Natural killer cell (primary cell): ENCODE measurements at regions not wholly inside any gene's neighbourhood (a gene's known extent, or its start where the extent isn't known, plus 50 kb on each side); places are given as distances from the start of the nearest gene placed in this dataset.

Source experiments
- ATAC-seq, 3 donors: fragments of 150-1000 bp in 2 of 3; fragments of 200-7000 bp in 1 of 3; cut with Tn5 transposase; 1 replicate in 1 of 3; 2 replicates in 2 of 3; pipeline ENCODE4 v1.10.0; 2021; ENCODE audit warnings: mild to moderate bottlenecking in 2 of 3, moderate library complexity in 2 of 3
- DNase-seq, 2 donors: peaks; one replicate each; pipeline versions ENCODE4 v3.0.0 to v3.0.0-alpha.2; 2013 to 2021; ENCODE audit warnings: mixed read lengths in 1 of 2
- H3K27ac ChIP-seq: one replicate; pipeline ENCODE4 v1.5.1; 2013; ENCODE audit warnings: mild to moderate bottlenecking, low read length
- H3K27me3 ChIP-seq: one replicate; pipeline ENCODE4 v1.6.1; 2013; ENCODE audit warnings: low read length; ENCODE audit not compliant: control insufficient read depth, insufficient read depth
- H3K36me3 ChIP-seq: one replicate; pipeline ENCODE4 v1.6.1; 2013; ENCODE audit warnings: low read length; ENCODE audit not compliant: control insufficient read depth, insufficient read depth
- H3K4me1 ChIP-seq: one replicate; pipeline ENCODE4 v1.6.1; 2013; ENCODE audit warnings: low read length; ENCODE audit not compliant: control insufficient read depth, insufficient read depth
- H3K4me3 ChIP-seq: one replicate; pipeline ENCODE4 v1.5.1; 2013; ENCODE audit warnings: low read length
- H3K9me3 ChIP-seq: one replicate; pipeline ENCODE4 v1.6.1; 2013; ENCODE audit warnings: low read length; ENCODE audit not compliant: control insufficient read depth, insufficient read depth
- H3K27ac Mint-ChIP-seq, 2 donors: one replicate each; pipeline ENCODE4 v1.8.0; 2022; ENCODE audit warnings: mild to moderate bottlenecking in 2 of 2, mixed read lengths in 2 of 2, moderate library complexity in 1 of 2
- H3K27me3 Mint-ChIP-seq, 2 donors: one replicate each; pipeline ENCODE4 v1.8.0; 2022; ENCODE audit warnings: low read depth in 2 of 2, mixed read lengths in 2 of 2
- H3K36me3 Mint-ChIP-seq: one replicate; pipeline ENCODE4 v1.8.0; 2022; ENCODE audit warnings: mixed read lengths
- H3K4me1 Mint-ChIP-seq, 2 donors: one replicate each; pipeline ENCODE4 v1.8.0; 2022; ENCODE audit warnings: mixed read lengths in 2 of 2
- H3K4me3 Mint-ChIP-seq: one replicate; pipeline ENCODE4 v1.8.0; 2022; ENCODE audit warnings: mild to moderate bottlenecking, moderate library complexity, mixed read lengths
- H3K9me3 Mint-ChIP-seq, 2 donors: one replicate each; pipeline ENCODE4 v1.8.0; 2022; ENCODE audit warnings: mixed read lengths in 2 of 2
- WGBS: methylation state at CpG from one replicate; pipeline ENCODE4 v1.1.7; 2013; ENCODE audit warnings: missing lambda C conversion rate; ENCODE audit not compliant: insufficient coverage; 5-methylcytosine and 5-hydroxymethylcytosine counted together
- intact Hi-C: fragments of 100-400 bp; cut with micrococcal nuclease; formaldehyde crosslinking; loops from one replicate; pipeline ENCODE4 v1.14.2; 2022
- TF ChIP-seq, protein P1 (sequence below): fragments of 200-600 bp; IDR thresholded peaks from one replicate; pipeline ENCODE4 v1.8.0; 2022; ENCODE audit warnings: antibody characterized with exemption

DNA sequence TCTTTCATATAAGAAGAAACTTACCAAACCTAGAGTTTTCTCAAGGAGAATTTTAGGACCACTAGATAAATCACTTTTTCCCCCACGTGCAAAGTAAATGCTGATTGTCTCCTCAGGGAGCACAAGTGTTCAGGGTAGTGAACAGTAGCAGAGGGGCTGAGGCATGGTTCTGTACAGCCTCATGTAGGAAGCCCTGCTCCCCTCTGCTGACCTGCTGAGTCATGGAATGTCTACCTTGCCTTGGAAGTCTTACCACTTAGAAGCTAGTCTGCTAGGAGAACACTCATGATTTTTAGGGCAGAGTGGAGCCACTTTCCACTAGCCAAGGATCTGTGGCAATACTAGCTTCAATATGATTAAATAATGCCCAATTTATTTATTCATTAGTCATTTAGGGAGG is 2120.6 kb upstream of the RAG2 start:
- Histone ChIP-seq H3K4me1 (no peaks in the 10 kb centered on the region), H3K27ac (no peak overlapping the region), H3K27me3 (no peaks in the 10 kb centered on the region), H3K9me3 (no peaks in the 10 kb centered on the region), H3K36me3 (no peaks in the 10 kb centered on the region), H3K4me3 (no peak overlapping the region)
- ATAC-seq (no peak), DNase-seq (no peak)
- H3K4me3 Mint-ChIP-seq = no peak overlapping the region
- intact Hi-C loops = no loop called here
- WGBS = 43% methylated on average over 1 of the region's 1 CpG
- TF ChIP-seq, protein P1, sequence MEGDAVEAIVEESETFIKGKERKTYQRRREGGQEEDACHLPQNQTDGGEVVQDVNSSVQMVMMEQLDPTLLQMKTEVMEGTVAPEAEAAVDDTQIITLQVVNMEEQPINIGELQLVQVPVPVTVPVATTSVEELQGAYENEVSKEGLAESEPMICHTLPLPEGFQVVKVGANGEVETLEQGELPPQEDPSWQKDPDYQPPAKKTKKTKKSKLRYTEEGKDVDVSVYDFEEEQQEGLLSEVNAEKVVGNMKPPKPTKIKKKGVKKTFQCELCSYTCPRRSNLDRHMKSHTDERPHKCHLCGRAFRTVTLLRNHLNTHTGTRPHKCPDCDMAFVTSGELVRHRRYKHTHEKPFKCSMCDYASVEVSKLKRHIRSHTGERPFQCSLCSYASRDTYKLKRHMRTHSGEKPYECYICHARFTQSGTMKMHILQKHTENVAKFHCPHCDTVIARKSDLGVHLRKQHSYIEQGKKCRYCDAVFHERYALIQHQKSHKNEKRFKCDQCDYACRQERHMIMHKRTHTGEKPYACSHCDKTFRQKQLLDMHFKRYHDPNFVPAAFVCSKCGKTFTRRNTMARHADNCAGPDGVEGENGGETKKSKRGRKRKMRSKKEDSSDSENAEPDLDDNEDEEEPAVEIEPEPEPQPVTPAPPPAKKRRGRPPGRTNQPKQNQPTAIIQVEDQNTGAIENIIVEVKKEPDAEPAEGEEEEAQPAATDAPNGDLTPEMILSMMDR = no peak
- H3K36me3 Mint-ChIP-seq = no peaks in the 10 kb centered on the region
- no peaks in the 10 kb centered on the region for H3K4me1 Mint-ChIP-seq
- peaks cover 3 to 10% of the 10 kb centered on the region in 2 donors for H3K9me3 Mint-ChIP-seq
- H3K27me3 Mint-ChIP-seq = no peaks in the 10 kb centered on the region
- H3K27ac Mint-ChIP-seq = no peak overlapping the region

DNA sequence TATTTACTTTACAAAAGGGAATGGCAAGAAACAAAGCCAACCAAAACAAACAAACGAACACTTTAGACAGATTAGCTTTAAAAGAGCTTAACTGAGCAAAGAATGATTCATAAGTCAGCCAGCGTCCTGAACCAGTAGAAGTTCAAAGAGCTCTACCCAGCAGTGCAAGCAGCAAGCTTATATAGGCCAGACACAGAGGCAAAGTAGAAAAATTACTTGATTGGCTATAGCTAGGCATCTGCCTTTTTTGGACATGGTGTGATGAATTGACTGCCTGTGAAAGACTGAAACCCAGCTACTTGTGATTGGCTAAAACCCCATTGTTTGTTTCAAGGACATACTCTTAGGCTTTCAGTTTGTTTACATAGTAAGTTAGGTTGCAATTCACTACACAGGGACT is 2120.0 kb upstream of the RAG2 start:
- H3K4me1 ChIP-seq = no peaks in the 10 kb centered on the region
- Mint-ChIP-seq H3K27me3 (no peaks in the 10 kb centered on the region), H3K4me1 (no peaks in the 10 kb centered on the region), H3K27ac (no peak overlapping the region), H3K4me3 (no peak overlapping the region), H3K9me3 (peaks cover 6 to 8% of the 10 kb centered on the region in 2 donors), H3K36me3 (no peaks in the 10 kb centered on the region)
- no peaks in the 10 kb centered on the region for H3K27me3 ChIP-seq
- no peaks in the 10 kb centered on the region for H3K36me3 ChIP-seq
- TF ChIP-seq, protein P1 = no peak
- DNase-seq (no peak), ATAC-seq (no peak)
- H3K9me3 ChIP-seq = no peaks in the 10 kb centered on the region
- H3K27ac ChIP-seq = no peak overlapping the region
- H3K4me3 ChIP-seq = no peak overlapping the region
- intact Hi-C loops = no loop called here
- 83% methylated on average over 2 of the region's 2 CpGs for WGBS

DNA sequence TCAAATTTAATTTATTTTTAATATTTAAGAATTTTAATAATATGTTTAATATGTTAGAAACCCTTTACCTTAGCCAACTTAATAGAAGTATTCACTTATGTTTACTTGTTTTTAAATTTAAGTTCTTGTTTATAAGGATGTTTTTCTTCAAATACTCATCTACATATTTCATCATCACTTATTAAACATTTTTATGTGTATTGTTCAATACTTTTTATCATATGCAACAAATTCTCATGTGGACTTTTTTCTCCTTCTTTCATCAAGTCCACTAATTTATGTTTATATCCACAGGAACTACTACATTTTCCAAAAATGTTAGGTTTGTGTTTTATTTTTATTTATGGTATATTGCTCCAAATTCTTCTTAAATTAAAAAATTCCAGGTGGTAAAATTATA is 2113.1 kb upstream of the RAG2 start:
- no peak for ATAC-seq
- H3K27ac Mint-ChIP-seq = no peak overlapping the region
- no peaks in the 10 kb centered on the region for H3K4me1 ChIP-seq
- H3K9me3 Mint-ChIP-seq = peaks cover 5 to 6% of the 10 kb centered on the region in 2 donors
- no peak for DNase-seq
- no peak overlapping the region for H3K4me3 ChIP-seq
- H3K27me3 ChIP-seq = no peaks in the 10 kb centered on the region
- H3K36me3 Mint-ChIP-seq = no peaks in the 10 kb centered on the region
- H3K36me3 ChIP-seq = no peaks in the 10 kb centered on the region
- H3K9me3 ChIP-seq = no peaks in the 10 kb centered on the region
- H3K4me3 Mint-ChIP-seq = no peak overlapping the region
- no peak overlapping the region for H3K27ac ChIP-seq
- intact Hi-C loops = no loop called here
- H3K27me3 Mint-ChIP-seq = no peaks in the 10 kb centered on the region
- TF ChIP-seq, protein P1 = no peak
- H3K4me1 Mint-ChIP-seq = no peaks in the 10 kb centered on the region

DNA sequence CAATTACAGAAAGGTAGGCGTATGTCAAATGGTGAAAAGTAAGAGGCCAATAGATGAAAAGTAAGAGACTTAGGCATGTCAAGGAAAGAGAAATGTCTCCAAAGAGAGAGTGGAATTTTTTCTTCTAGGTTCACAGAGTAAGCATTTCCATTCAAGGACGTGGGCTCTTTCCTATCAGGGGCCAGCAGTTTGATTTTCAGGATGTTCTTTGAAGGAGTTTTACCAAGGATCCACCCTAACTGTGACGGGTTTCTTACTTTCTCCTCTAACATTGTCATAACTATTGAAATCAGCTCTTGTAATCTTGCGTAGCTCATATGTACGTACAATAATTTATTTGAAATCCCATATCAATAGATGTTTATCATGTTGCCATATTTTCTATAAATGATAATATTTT is 2112.2 kb upstream of the RAG2 start:
- Mint-ChIP-seq H3K27me3 (no peaks in the 10 kb centered on the region), H3K36me3 (no peaks in the 10 kb centered on the region), H3K4me3 (no peak overlapping the region), H3K27ac (no peak overlapping the region), H3K9me3 (peaks cover 5 to 6% of the 10 kb centered on the region in 2 donors), H3K4me1 (no peaks in the 10 kb centered on the region)
- H3K9me3 ChIP-seq = no peaks in the 10 kb centered on the region
- ATAC-seq (no peak), DNase-seq (no peak)
- H3K4me1 ChIP-seq = no peaks in the 10 kb centered on the region
- WGBS = 53% methylated on average over 2 of the region's 5 CpGs
- H3K27me3 ChIP-seq = no peaks in the 10 kb centered on the region
- no peaks in the 10 kb centered on the region for H3K36me3 ChIP-seq
- TF ChIP-seq, protein P1 = no peak
- no peak overlapping the region for H3K4me3 ChIP-seq
- no peak overlapping the region for H3K27ac ChIP-seq
- intact Hi-C loops = no loop called here
